ENCODE measurements at regions not wholly inside any gene's neighbourhood (a gene's known extent, or its start where the extent isn't known, plus 50 kb on each side); places are given as distances from the start of the nearest gene placed in this dataset.

- H3K4me3 ChIP-seq (ENCODE audit: low read depth, low read length), result no peak overlapping the region
- H3K79me2 ChIP-seq, result no peaks in the 10 kb centered on the region
- TF ChIP-seq CTCF (IDR thresholded peaks at IDR 0.05), result no peak
- no peak overlapping the region for H3K4me2 ChIP-seq (ENCODE audit: low read length)
- no peaks in the 10 kb centered on the region for H3K4me1 ChIP-seq
- no peak overlapping the region for H2AFZ ChIP-seq
- H3K27me3 ChIP-seq (ENCODE audit: control insufficient read depth, insufficient read depth, low read length), result no peaks in the 10 kb centered on the region
- no peaks in the 10 kb centered on the region for H3K36me3 ChIP-seq (ENCODE audit: control insufficient read depth, insufficient read depth, low read length)
- H3K9me3 ChIP-seq (ENCODE audit: control insufficient read depth, low read length), result no peaks in the 10 kb centered on the region
- H3K27ac ChIP-seq, result no peak overlapping the region
- H3K9ac ChIP-seq, result no peak overlapping the region
These were observed 188.1 kb upstream of the PLET1 start for GRCh38 chr11:112448806-112449205.

DNA sequence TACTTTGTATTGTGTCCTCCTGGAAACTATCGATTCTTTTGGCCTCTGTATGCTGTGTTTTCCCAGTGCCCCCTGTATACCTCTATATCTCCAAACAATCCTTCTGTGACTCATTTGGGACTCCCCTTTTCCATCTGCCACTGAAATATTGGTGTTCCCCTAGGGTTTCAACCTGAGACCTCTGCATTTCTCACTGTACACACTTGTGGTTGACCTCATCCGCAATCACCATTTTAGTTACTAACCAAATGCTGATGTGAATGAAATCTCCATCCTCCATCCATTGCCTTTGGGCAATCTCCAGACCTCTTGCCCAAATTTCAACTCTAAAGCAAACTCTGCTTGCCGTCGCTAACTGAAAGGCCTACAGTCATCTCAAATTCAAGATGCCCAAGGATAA, 190.6 kb upstream of the PLET1 start:
- no peak for TF ChIP-seq CTCF (IDR thresholded peaks at IDR 0.05)
- Histone ChIP-seq H3K36me3 (ENCODE audit: control insufficient read depth, insufficient read depth, low read length) (no peaks in the 10 kb centered on the region), H3K27ac (no peak overlapping the region), H3K4me3 (ENCODE audit: low read depth, low read length) (no peak overlapping the region), H2AFZ (no peak overlapping the region), H3K4me1 (no peaks in the 10 kb centered on the region), H3K79me2 (no peaks in the 10 kb centered on the region), H3K9ac (no peak overlapping the region), H3K4me2 (ENCODE audit: low read length) (no peak overlapping the region), H3K9me3 (ENCODE audit: control insufficient read depth, low read length) (no peaks in the 10 kb centered on the region), H3K27me3 (ENCODE audit: control insufficient read depth, insufficient read depth, low read length) (no peaks in the 10 kb centered on the region)

DNA sequence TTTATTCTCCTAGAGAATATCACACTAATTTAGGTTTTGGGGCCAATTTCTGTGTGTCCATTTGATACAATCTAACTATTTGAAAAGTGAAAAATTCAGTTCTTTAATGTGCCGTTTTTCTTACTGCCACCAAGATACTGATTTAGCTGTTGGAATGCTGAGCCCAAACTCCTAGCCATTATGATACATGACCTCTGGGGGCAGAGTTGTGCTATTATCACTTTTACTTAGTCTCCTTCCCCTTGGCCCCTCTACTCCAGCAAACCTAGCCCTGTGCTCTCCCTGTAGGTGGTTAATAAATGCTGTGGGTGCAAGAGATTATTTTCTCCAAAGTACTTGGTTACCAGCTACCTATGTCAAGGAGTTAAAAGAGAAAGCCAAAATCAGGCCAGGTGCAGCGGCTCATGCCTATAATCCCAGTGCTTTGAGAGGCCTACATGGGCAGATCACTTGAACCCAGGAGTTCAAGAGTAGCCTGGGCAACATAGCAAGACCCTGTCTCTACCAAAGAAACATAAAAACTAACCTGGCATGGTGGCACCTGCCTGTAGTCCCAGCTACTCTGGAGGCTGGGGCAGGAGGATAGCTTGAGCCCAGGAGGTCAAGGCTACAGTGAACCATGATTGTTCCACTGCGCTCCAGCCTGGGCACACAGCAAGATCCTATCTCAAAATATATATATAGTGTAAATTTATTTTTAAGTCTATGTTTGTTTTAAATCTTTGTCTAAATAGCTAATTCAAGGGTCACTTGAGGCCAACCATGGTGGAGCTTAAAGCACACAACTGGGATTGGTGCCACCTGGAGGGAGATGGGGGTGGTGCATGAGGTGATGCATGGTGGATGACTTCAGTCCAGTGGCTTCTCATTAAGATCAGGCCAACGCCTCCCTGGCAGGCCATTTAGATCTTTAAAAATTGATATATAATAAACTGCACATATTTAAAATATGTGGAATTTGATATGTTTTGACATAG, 193.2 kb upstream of the PLET1 start:
- Histone ChIP-seq H3K27ac (no peak overlapping the region), H2AFZ (no peak overlapping the region), H3K9ac (no peak overlapping the region), H3K4me1 (no peaks in the 10 kb centered on the region), H3K9me3 (ENCODE audit: control insufficient read depth, low read length) (no peaks in the 10 kb centered on the region), H3K36me3 (ENCODE audit: control insufficient read depth, insufficient read depth, low read length) (no peaks in the 10 kb centered on the region), H3K4me2 (ENCODE audit: low read length) (no peak overlapping the region), H3K27me3 (ENCODE audit: control insufficient read depth, insufficient read depth, low read length) (no peaks in the 10 kb centered on the region), H3K4me3 (ENCODE audit: low read depth, low read length) (no peak overlapping the region), H3K79me2 (no peaks in the 10 kb centered on the region)
- TF ChIP-seq CTCF (IDR thresholded peaks at IDR 0.05), result peak; percentile 38

DNA sequence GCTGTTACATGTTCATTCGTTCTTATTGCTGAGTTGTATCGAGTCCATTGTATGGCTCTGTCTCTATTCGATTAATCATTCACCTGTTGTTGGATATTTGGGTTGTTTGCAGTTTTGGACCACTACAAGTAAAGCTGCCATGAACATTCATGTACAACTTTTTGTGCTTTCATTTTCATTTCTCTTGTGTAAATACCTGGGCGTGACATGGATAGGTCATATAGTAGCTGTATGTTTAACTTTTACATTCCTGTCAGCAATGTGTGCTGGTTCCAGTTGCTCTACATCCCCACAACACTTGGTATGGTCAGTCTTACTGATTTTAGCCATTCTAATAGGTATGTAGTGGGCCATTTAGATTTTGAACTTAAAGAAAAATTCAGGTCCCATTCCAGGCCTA, 194.2 kb upstream of the PLET1 start:
- H3K27me3 ChIP-seq (ENCODE audit: control insufficient read depth, insufficient read depth, low read length), result no peaks in the 10 kb centered on the region
- no peak overlapping the region for H3K27ac ChIP-seq
- no peak for TF ChIP-seq CTCF (IDR thresholded peaks at IDR 0.05)
- no peaks in the 10 kb centered on the region for H3K4me1 ChIP-seq
- H3K36me3 ChIP-seq (ENCODE audit: control insufficient read depth, insufficient read depth, low read length), result no peaks in the 10 kb centered on the region
- no peaks in the 10 kb centered on the region for H3K79me2 ChIP-seq
- no peaks in the 10 kb centered on the region for H3K9me3 ChIP-seq (ENCODE audit: control insufficient read depth, low read length)
- no peak overlapping the region for H3K4me2 ChIP-seq (ENCODE audit: low read length)
- H3K9ac ChIP-seq, result no peak overlapping the region
- no peak overlapping the region for H2AFZ ChIP-seq
- H3K4me3 ChIP-seq (ENCODE audit: low read depth, low read length), result no peak overlapping the region

- no peaks in the 10 kb centered on the region for H3K36me3 ChIP-seq (ENCODE audit: control insufficient read depth, insufficient read depth, low read length)
- H3K9ac ChIP-seq, result no peak overlapping the region
- H3K4me2 ChIP-seq (ENCODE audit: low read length), result no peak overlapping the region
- H3K4me1 ChIP-seq, result no peaks in the 10 kb centered on the region
- no peak for TF ChIP-seq CTCF (IDR thresholded peaks at IDR 0.05)
- no peaks in the 10 kb centered on the region for H3K79me2 ChIP-seq
- no peaks in the 10 kb centered on the region for H3K9me3 ChIP-seq (ENCODE audit: control insufficient read depth, low read length)
- H3K27me3 ChIP-seq (ENCODE audit: control insufficient read depth, insufficient read depth, low read length), result no peaks in the 10 kb centered on the region
- no peak overlapping the region for H3K27ac ChIP-seq
- no peak overlapping the region for H3K4me3 ChIP-seq (ENCODE audit: low read depth, low read length)
- no peak overlapping the region for H2AFZ ChIP-seq
These were observed 195.1 kb upstream of the PLET1 start for GRCh38 chr11:112455791-112456190.
